Liver (tissue), 8 donors: ENCODE measurements at regions not wholly inside any gene's neighbourhood (a gene's known extent, or its start where the extent isn't known, plus 50 kb on each side); places are given as distances from the start of the nearest gene placed in this dataset.

Experiments
- DNase-seq: peaks from one replicate; pipeline ENCODE4 v3.0.0-alpha.2; 2017; ENCODE audit warnings: low spot score
- H3K27ac ChIP-seq, 2 donors: one replicate each; pipeline ENCODE4 v1.7.0; 2013; ENCODE audit warnings: inconsistent platforms in 2 of 2, low read length in 2 of 2, control low read depth in 1 of 2, low read depth in 1 of 2, mild to moderate bottlenecking in 1 of 2
- H3K27me3 ChIP-seq, 4 donors: one replicate each; pipeline versions ENCODE4 v1.6.1 to v1.7.0; 2013; ENCODE audit warnings: low read length in 3 of 4, inconsistent platforms in 1 of 4, mild to moderate bottlenecking in 1 of 4, moderate library complexity in 1 of 4; ENCODE audit not compliant: control insufficient read depth in 4 of 4, insufficient read depth in 4 of 4
- H3K36me3 ChIP-seq, 4 donors: one replicate each; pipeline versions ENCODE4 v1.6.1 to v1.7.0; 2013; ENCODE audit warnings: low read length in 3 of 4, mild to moderate bottlenecking in 3 of 4, low read depth in 1 of 4, moderate library complexity in 1 of 4; ENCODE audit not compliant: control insufficient read depth in 4 of 4, insufficient read depth in 3 of 4
- H3K4me1 ChIP-seq, 4 donors: one replicate each; pipeline versions ENCODE4 v1.6.1 to v1.7.0; 2013; ENCODE audit warnings: low read length in 3 of 4, mild to moderate bottlenecking in 3 of 4, moderate library complexity in 1 of 4; ENCODE audit not compliant: control insufficient read depth in 4 of 4, insufficient read depth in 4 of 4
- H3K4me3 ChIP-seq, 3 donors: one replicate each; pipeline versions ENCODE4 v1.6.1 to v1.7.0; 2013; ENCODE audit warnings: low read length in 3 of 3, control low read depth in 1 of 3, low read depth in 1 of 3, mild to moderate bottlenecking in 1 of 3
- H3K9ac ChIP-seq, 2 donors: one replicate each; pipeline ENCODE4 v1.7.0; 2013; ENCODE audit warnings: low read length in 2 of 2, mild to moderate bottlenecking in 2 of 2, moderate library complexity in 2 of 2, control low read depth in 1 of 2, low read depth in 1 of 2
- H3K9me3 ChIP-seq, 4 donors: one replicate each; pipeline versions ENCODE4 v1.6.1 to v1.7.0; 2013; ENCODE audit warnings: low read length in 3 of 4; ENCODE audit not compliant: control insufficient read depth in 4 of 4
- ATF3 ChIP-seq: IDR thresholded peaks from 2 replicates; pipeline ENCODE4 v1.6.1; 2016; ENCODE audit warnings: antibody characterized with exemption
- CTCF ChIP-seq: fragments of 150-350 bp; IDR thresholded peaks from 2 replicates; pipeline ENCODE4 v1.5.1; 2017; ENCODE audit warnings: improper control_type of control experiment, low read depth, low read length; ENCODE audit not compliant: missing input control
- EGR1 ChIP-seq, 2 donors: IDR thresholded peaks; 2 replicates each; pipeline ENCODE4 v1.6.1; 2016 to 2018; ENCODE audit warnings: antibody characterized with exemption in 2 of 2, low read depth in 2 of 2
- FOXA1 ChIP-seq: IDR thresholded peaks from 2 replicates; pipeline ENCODE4 v1.6.1; 2016; ENCODE audit warnings: antibody characterized with exemption
- FOXA2 ChIP-seq: IDR thresholded peaks from 2 replicates; pipeline ENCODE4 v1.6.1; 2016; ENCODE audit warnings: antibody characterized with exemption
- GABPA ChIP-seq, 2 donors: IDR thresholded peaks in 1 of 2; conservative IDR thresholded peaks in 1 of 2; 2 replicates each; pipeline ENCODE4 v1.6.1; 2016; ENCODE audit warnings: antibody characterized with exemption in 2 of 2, mild to moderate bottlenecking in 1 of 2, moderate library complexity in 1 of 2
- HNF4A ChIP-seq, 2 donors: conservative IDR thresholded peaks; 2 replicates each; pipeline ENCODE4 v1.6.1; 2016; ENCODE audit warnings: antibody characterized with exemption in 2 of 2, mild to moderate bottlenecking in 2 of 2
- HNF4G ChIP-seq: IDR thresholded peaks from 2 replicates; pipeline ENCODE4 v1.6.1; 2016; ENCODE audit warnings: antibody characterized with exemption
- JUND ChIP-seq, 2 donors: IDR thresholded peaks; 2 replicates each; pipeline ENCODE4 v1.6.1; 2016; ENCODE audit warnings: antibody characterized with exemption in 2 of 2
- MAX ChIP-seq: IDR thresholded peaks from 2 replicates; pipeline ENCODE4 v1.6.1; 2016; ENCODE audit warnings: antibody characterized with exemption
- NR2F2 ChIP-seq: IDR thresholded peaks from 2 replicates; pipeline ENCODE4 v1.6.1; 2016; ENCODE audit warnings: antibody characterized with exemption
- RAD21 ChIP-seq, 2 donors: IDR thresholded peaks; 2 replicates each; pipeline ENCODE4 v1.6.1; 2016; ENCODE audit warnings: antibody characterized with exemption in 2 of 2, mild to moderate bottlenecking in 2 of 2
- REST ChIP-seq: IDR thresholded peaks from 2 replicates; pipeline ENCODE4 v1.6.1; 2016; ENCODE audit warnings: antibody characterized with exemption, mild to moderate bottlenecking
- RXRA ChIP-seq, 2 donors: IDR thresholded peaks; 2 replicates each; pipeline ENCODE4 v1.6.1; 2017 to 2018; ENCODE audit warnings: antibody characterized with exemption in 2 of 2, mild to moderate bottlenecking in 1 of 2
- SP1 ChIP-seq: IDR thresholded peaks from 2 replicates; pipeline ENCODE4 v1.6.1; 2018; ENCODE audit warnings: antibody characterized with exemption, mild to moderate bottlenecking
- TAF1 ChIP-seq: conservative IDR thresholded peaks from 2 replicates; pipeline ENCODE4 v1.6.1; 2016; ENCODE audit warnings: antibody characterized with exemption, mild to moderate bottlenecking
- YY1 ChIP-seq: IDR thresholded peaks from 2 replicates; pipeline ENCODE4 v1.6.1; 2016; ENCODE audit warnings: antibody characterized with exemption, mild to moderate bottlenecking
- ZBTB33 ChIP-seq: IDR thresholded peaks from 2 replicates; pipeline ENCODE4 v1.6.1; 2016; ENCODE audit warnings: antibody characterized with exemption
- WGBS: extraction: QIAGEN DNeasy Blood & Tissue Kit; methylation state at CpG from one replicate; pipeline ENCODE4 v1.1.7; 2013; 5-methylcytosine and 5-hydroxymethylcytosine counted together
- donor health status: healthy.
- donor health status: healthy.
- donor health status: healthy.
- donor health status: healthy.
- donor health status: healthy.

GRCh38 chr7:42852531-42852930, 59.3 kb downstream of the C7orf25 start:
- H3K4me3 ChIP-seq, result no peak overlapping the region
- peaks cover 0 to 3% (median 1%) of the 10 kb centered on the region in 4 donors for H3K27me3 ChIP-seq
- WGBS, result 40% methylated on average over 4 of the region's 4 CpGs
- no peak overlapping the region for H3K27ac ChIP-seq
- no peak overlapping the region for H3K9ac ChIP-seq
- H3K4me1 ChIP-seq, result peaks cover 0 to 3% (median 0%) of the 10 kb centered on the region in 4 donors
- no peak for TF ChIP-seq ZBTB33
- no peaks in the 10 kb centered on the region for H3K36me3 ChIP-seq
- DNase-seq, result no peak
- no peaks in the 10 kb centered on the region for H3K9me3 ChIP-seq

- no peaks in the 10 kb centered on the region for H3K36me3 ChIP-seq
- no peaks in the 10 kb centered on the region for H3K9me3 ChIP-seq
- H3K4me1 ChIP-seq, result no peaks in the 10 kb centered on the region
- H3K27me3 ChIP-seq, result peaks cover 0 to 5% (median 0%) of the 10 kb centered on the region in 4 donors
- H3K9ac ChIP-seq, result no peak overlapping the region
- TF ChIP-seq CTCF, result peak; percentile 39
- no peak for TF ChIP-seq RXRA (IDR thresholded peaks at IDR 0.05)
- TF ChIP-seq JUND (IDR thresholded peaks at IDR 0.05), result no peak
- TF ChIP-seq ATF3, result no peak
- peak; percentile 26 for TF ChIP-seq YY1
- no peak for TF ChIP-seq GABPA (IDR thresholded peaks at IDR 0.05 in 1 of 2, conservative IDR thresholded peaks at IDR 0.05 in 1 of 2)
- TF ChIP-seq FOXA2, result no peak
- no peak for TF ChIP-seq NR2F2
- TF ChIP-seq EGR1 (IDR thresholded peaks at IDR 0.05; ENCODE audit: low read depth in 2 of 2), result no peak
- no peak for TF ChIP-seq ZBTB33
- TF ChIP-seq REST, result no peak
- no peak for TF ChIP-seq FOXA1
- TF ChIP-seq TAF1, result no peak
- no peak for TF ChIP-seq HNF4A (conservative IDR thresholded peaks at IDR 0.05)
- no peak for TF ChIP-seq SP1
- TF ChIP-seq HNF4G, result no peak
- TF ChIP-seq RAD21 (IDR thresholded peaks at IDR 0.05), result peak; percentile 71 to 79
- TF ChIP-seq MAX, result no peak
- WGBS, result 27% methylated on average over 12 of the region's 12 CpGs
- no peak overlapping the region for H3K27ac ChIP-seq
- peak overlapping the region in 1 of 3 donors; percentile 11 for H3K4me3 ChIP-seq
- DNase-seq, result no peak
Measured at GRCh38 chr7:42843205-42843800, 68.6 kb downstream of the C7orf25 start.
